Duodenal mucosa (tissue), 2 donors: ENCODE measurements at regions not wholly inside any gene's neighbourhood (a gene's known extent, or its start where the extent isn't known, plus 50 kb on each side); places are given as distances from the start of the nearest gene placed in this dataset.

Experiments
- H3K27ac ChIP-seq: one replicate; pipeline ENCODE4 v1.7.0; 2013; ENCODE audit warnings: low read depth, low read length
- H3K27me3 ChIP-seq, 2 donors: one replicate each; pipeline ENCODE4 v1.7.0; 2013; ENCODE audit warnings: low read length in 2 of 2, control low read depth in 1 of 2; ENCODE audit not compliant: insufficient read depth in 2 of 2, control insufficient read depth in 1 of 2
- H3K36me3 ChIP-seq, 2 donors: one replicate each; pipeline ENCODE4 v1.7.0; 2013; ENCODE audit warnings: low read length in 2 of 2, control low read depth in 1 of 2; ENCODE audit not compliant: insufficient read depth in 2 of 2, control insufficient read depth in 1 of 2
- H3K4me1 ChIP-seq, 2 donors: one replicate each; pipeline ENCODE4 v1.7.0; 2013; ENCODE audit warnings: low read length in 2 of 2, control low read depth in 1 of 2; ENCODE audit not compliant: insufficient read depth in 2 of 2, control insufficient read depth in 1 of 2
- H3K4me3 ChIP-seq, 2 donors: one replicate each; pipeline ENCODE4 v1.7.0; 2013; ENCODE audit warnings: low read length in 2 of 2, low read depth in 1 of 2
- H3K9ac ChIP-seq, 2 donors: one replicate each; pipeline ENCODE4 v1.7.0; 2013; ENCODE audit warnings: low read length in 2 of 2, low read depth in 1 of 2
- H3K9me3 ChIP-seq, 2 donors: one replicate each; pipeline ENCODE4 v1.7.0; 2013; ENCODE audit warnings: low read length in 2 of 2, control low read depth in 1 of 2; ENCODE audit not compliant: control insufficient read depth in 1 of 2

- no peaks in the 10 kb centered on the region for H3K4me1 ChIP-seq
- no peak overlapping the region for H3K4me3 ChIP-seq
- H3K9me3 ChIP-seq, result no peaks in the 10 kb centered on the region
- H3K36me3 ChIP-seq, result no peaks in the 10 kb centered on the region
- no peak overlapping the region for H3K9ac ChIP-seq
- no peak overlapping the region for H3K27ac ChIP-seq
- H3K27me3 ChIP-seq, result peaks cover 0 to 4% of the 10 kb centered on the region in 2 donors
Measured at GRCh38 chr1:61606448-61607312, 118.3 kb downstream of the TM2D1 start.

GRCh38 chr1:61605607-61606321 lies 119.2 kb downstream of the TM2D1 start:
- H3K9ac ChIP-seq, result no peak overlapping the region
- no peaks in the 10 kb centered on the region for H3K9me3 ChIP-seq
- no peaks in the 10 kb centered on the region for H3K36me3 ChIP-seq
- no peak overlapping the region for H3K4me3 ChIP-seq
- peaks cover 0 to 4% of the 10 kb centered on the region in 2 donors for H3K27me3 ChIP-seq
- no peaks in the 10 kb centered on the region for H3K4me1 ChIP-seq
- no peak overlapping the region for H3K27ac ChIP-seq

DNA sequence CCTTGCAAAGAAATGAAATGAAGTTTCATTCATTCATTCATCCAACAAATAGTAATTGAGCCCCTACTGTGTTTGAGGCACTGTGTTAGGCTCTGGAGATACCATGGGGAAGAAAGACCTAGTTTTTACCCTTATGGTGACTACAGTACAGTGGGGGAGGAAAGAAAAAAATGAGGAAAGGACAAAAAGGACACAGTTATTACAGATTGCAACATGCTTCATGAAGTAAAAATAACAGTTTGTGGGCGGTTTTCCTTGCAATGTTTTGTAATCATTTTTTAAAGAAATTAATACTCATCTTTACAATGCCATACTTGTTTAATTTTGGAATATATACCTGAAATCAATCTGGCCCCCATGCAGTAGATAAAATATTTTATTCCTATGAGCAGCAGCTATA lies 120.3 kb downstream of the TM2D1 start:
- H3K4me3 ChIP-seq, result no peak overlapping the region
- H3K27me3 ChIP-seq, result peaks cover 0 to 4% of the 10 kb centered on the region in 2 donors
- no peaks in the 10 kb centered on the region for H3K4me1 ChIP-seq
- no peaks in the 10 kb centered on the region for H3K36me3 ChIP-seq
- H3K9me3 ChIP-seq, result no peaks in the 10 kb centered on the region
- H3K9ac ChIP-seq, result no peak overlapping the region
- H3K27ac ChIP-seq, result no peak overlapping the region

- Histone ChIP-seq H3K36me3 (no peaks in the 10 kb centered on the region), H3K4me1 (no peaks in the 10 kb centered on the region), H3K27me3 (peaks cover 0 to 4% of the 10 kb centered on the region in 2 donors), H3K27ac (no peak overlapping the region), H3K9ac (no peak overlapping the region), H3K4me3 (no peak overlapping the region), H3K9me3 (no peaks in the 10 kb centered on the region)
Measured at GRCh38 chr1:61604261-61604660, 120.7 kb downstream of the TM2D1 start.

GRCh38 chr1:61602663-61603062 lies 122.3 kb downstream of the TM2D1 start:
- Histone ChIP-seq H3K4me3 (no peak overlapping the region), H3K9ac (no peak overlapping the region), H3K36me3 (no peaks in the 10 kb centered on the region), H3K4me1 (no peaks in the 10 kb centered on the region), H3K27ac (no peak overlapping the region), H3K9me3 (no peaks in the 10 kb centered on the region), H3K27me3 (peaks cover 0 to 4% of the 10 kb centered on the region in 2 donors)

GRCh38 chr1:61597601-61598000 lies 127.3 kb downstream of the TM2D1 start:
- no peak overlapping the region for H3K4me3 ChIP-seq
- no peaks in the 10 kb centered on the region for H3K9me3 ChIP-seq
- no peak overlapping the region for H3K9ac ChIP-seq
- H3K4me1 ChIP-seq, result no peaks in the 10 kb centered on the region
- no peaks in the 10 kb centered on the region for H3K36me3 ChIP-seq
- no peaks in the 10 kb centered on the region for H3K27me3 ChIP-seq
- H3K27ac ChIP-seq, result no peak overlapping the region

DNA sequence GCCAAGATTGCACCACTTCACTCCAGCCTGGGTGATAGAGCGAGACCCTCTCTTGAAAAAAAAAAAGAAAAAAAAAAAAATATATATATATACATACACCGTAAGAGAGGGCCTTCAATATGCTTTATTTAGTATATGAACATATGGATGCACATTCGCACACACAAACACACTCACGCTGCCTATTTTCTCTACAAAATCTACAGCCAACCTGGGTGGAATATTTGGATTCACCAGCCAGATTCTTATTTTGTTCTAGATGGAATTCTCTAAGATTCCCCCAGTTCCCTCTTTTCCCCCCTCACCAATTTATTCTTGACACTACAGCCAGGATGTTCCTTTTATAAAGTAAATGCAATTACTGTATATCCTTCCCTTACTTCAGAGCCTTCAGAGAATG lies 131.6 kb downstream of the TM2D1 start:
- H3K9me3 ChIP-seq, result no peaks in the 10 kb centered on the region

DNA sequence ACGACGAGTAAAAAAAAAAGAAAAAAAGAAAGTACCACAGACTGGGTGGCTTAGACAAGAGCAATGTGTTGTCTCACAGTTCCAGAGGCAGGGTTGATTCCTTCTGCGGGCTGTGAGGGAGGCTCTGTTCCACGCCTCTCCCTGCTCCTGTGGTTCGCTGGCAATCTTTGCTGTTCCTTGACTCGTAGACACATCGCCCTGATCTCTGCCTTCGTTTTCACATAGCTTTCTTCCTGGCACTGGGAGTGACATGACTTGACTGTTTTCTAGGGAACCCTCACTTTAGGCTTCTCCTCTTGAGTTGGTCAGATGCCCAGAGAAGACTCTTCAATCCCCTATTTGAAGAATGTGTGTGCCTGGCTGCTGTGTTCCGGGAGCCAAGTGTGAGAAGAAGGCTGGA lies 133.6 kb downstream of the TM2D1 start:
- no peak overlapping the region for H3K27ac ChIP-seq
- no peak overlapping the region for H3K9ac ChIP-seq
- H3K36me3 ChIP-seq, result no peaks in the 10 kb centered on the region
- no peaks in the 10 kb centered on the region for H3K9me3 ChIP-seq
- peak overlapping the region in 1 of 2 donors; percentile 5 for H3K4me3 ChIP-seq
- no peaks in the 10 kb centered on the region for H3K27me3 ChIP-seq
- no peaks in the 10 kb centered on the region for H3K4me1 ChIP-seq

More for the DNA sequence above, 131.6 kb downstream of the TM2D1 start:
- H3K9ac ChIP-seq, result no peak overlapping the region
- H3K27me3 ChIP-seq, result no peaks in the 10 kb centered on the region
- no peak overlapping the region for H3K4me3 ChIP-seq
- H3K4me1 ChIP-seq, result no peaks in the 10 kb centered on the region
- H3K36me3 ChIP-seq, result no peaks in the 10 kb centered on the region
- H3K27ac ChIP-seq, result no peak overlapping the region

GRCh38 chr1:61588736-61589672 lies 135.9 kb downstream of the TM2D1 start:
- Histone ChIP-seq H3K9ac (no peak overlapping the region), H3K4me1 (no peaks in the 10 kb centered on the region), H3K27ac (no peak overlapping the region), H3K4me3 (no peak overlapping the region), H3K9me3 (no peaks in the 10 kb centered on the region), H3K36me3 (no peaks in the 10 kb centered on the region), H3K27me3 (no peaks in the 10 kb centered on the region)
